Type B pancreatic cell (in vitro differentiated cells): ENCODE measurements at regions not wholly inside any gene's neighbourhood (a gene's known extent, or its start where the extent isn't known, plus 50 kb on each side); places are given as distances from the start of the nearest gene placed in this dataset.

Experiments
- DNase-seq: peaks from one replicate; pipeline ENCODE4 v3.0.0; 2021; ENCODE audit warnings: mixed read lengths; ENCODE audit not compliant: unreplicated experiment; ENCODE audit errors: extremely low spot score
- H3K27ac Mint-ChIP-seq: 2 replicates; pipeline ENCODE4 v1.8.0; 2021; ENCODE audit warnings: mild to moderate bottlenecking, mixed read lengths
- H3K27me3 Mint-ChIP-seq: 2 replicates; pipeline ENCODE4 v1.8.0; 2021; ENCODE audit warnings: mixed read lengths
- H3K36me3 Mint-ChIP-seq: 2 replicates; pipeline ENCODE4 v1.8.0; 2021; ENCODE audit warnings: mixed read lengths
- H3K4me1 Mint-ChIP-seq: one replicate; pipeline ENCODE4 v1.8.0; 2021; ENCODE audit warnings: mixed read lengths; ENCODE audit not compliant: unreplicated experiment
- H3K4me3 Mint-ChIP-seq: 2 replicates; pipeline ENCODE4 v1.8.0; 2021; ENCODE audit warnings: mild to moderate bottlenecking, mixed read lengths
- H3K9me3 Mint-ChIP-seq: 2 replicates; pipeline ENCODE4 v1.8.0; 2021; ENCODE audit warnings: mixed read lengths
- TF ChIP-seq, protein P1 (sequence below): fragments of 200-600 bp; sonication (generic); conservative IDR thresholded peaks from 2 replicates; pipeline ENCODE4 v1.5.0; 2021; ENCODE audit warnings: antibody characterized with exemption, mild to moderate bottlenecking

DNA sequence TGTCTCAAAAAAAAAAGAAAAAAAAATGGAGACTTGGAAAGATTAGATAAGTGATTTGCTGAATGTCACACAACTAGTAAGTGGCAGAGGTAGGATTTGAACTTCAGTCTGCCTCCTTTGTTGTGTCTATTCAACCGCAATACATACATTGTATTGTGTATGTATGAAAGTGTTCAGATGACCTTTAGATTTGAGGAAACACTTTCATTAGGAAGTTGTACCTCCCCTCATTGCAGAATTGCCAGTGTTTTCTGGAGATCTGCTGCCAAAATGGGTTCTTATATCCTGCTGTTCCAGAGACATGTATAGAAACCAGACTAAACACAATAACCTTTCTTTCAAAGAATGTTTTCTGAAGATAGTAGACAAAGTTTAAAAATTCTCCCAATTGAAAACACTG is 247.4 kb upstream of the TBL1XR1 start:
- Mint-ChIP-seq H3K4me3 (no peak overlapping the region), H3K27ac (no peak overlapping the region), H3K9me3 (peaks cover 10% of the 10 kb centered on the region), H3K4me1 (peaks cover 30% of the 10 kb centered on the region), H3K27me3 (no peaks in the 10 kb centered on the region), H3K36me3 (no peaks in the 10 kb centered on the region)
- DNase-seq = no peak
- TF ChIP-seq, protein P1, sequence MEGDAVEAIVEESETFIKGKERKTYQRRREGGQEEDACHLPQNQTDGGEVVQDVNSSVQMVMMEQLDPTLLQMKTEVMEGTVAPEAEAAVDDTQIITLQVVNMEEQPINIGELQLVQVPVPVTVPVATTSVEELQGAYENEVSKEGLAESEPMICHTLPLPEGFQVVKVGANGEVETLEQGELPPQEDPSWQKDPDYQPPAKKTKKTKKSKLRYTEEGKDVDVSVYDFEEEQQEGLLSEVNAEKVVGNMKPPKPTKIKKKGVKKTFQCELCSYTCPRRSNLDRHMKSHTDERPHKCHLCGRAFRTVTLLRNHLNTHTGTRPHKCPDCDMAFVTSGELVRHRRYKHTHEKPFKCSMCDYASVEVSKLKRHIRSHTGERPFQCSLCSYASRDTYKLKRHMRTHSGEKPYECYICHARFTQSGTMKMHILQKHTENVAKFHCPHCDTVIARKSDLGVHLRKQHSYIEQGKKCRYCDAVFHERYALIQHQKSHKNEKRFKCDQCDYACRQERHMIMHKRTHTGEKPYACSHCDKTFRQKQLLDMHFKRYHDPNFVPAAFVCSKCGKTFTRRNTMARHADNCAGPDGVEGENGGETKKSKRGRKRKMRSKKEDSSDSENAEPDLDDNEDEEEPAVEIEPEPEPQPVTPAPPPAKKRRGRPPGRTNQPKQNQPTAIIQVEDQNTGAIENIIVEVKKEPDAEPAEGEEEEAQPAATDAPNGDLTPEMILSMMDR = no peak

DNA sequence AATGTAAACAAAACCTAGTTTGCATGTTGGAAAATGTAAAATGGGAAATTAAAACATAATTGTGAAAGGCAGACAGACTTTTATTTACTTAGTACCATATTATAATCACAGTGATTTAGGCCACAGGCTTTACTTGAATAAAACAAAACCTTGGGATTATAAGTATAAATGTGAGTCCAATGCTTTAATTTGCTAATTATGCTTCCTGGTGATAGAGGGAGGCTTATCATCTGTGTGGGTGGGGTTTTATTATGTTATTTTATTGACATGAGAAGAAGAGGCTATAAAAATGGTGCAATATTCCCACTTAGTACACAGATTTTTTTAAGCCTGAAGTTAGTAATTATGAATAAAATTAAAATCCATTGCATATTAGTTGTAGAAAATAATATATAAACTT is 248.3 kb upstream of the TBL1XR1 start:
- TF ChIP-seq, protein P1 = no peak
- peaks cover 30% of the 10 kb centered on the region for H3K4me1 Mint-ChIP-seq

DNA sequence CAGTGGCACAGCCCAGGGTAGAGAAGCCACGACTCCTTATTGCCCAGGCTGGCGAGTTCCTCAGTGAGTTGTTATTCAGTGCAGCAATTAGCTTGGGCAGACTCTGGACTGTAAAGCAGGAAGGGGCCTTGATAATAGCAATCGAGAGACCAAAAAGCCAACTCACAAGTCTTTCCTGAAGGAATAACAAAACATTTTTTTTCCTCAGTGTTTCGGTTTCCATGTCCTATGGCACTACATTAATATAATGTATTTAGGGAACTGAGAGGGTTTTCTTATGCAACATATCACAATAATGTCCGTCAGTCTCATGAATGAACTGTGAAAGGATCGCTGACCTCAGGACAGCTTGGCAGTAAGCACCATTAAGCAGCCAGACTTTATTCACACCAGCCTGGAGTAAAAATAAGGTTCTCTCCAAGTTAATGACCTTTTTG is 248.9 kb upstream of the TBL1XR1 start:
- Mint-ChIP-seq H3K27me3 (no peaks in the 10 kb centered on the region), H3K9me3 (peaks cover 10% of the 10 kb centered on the region), H3K4me3 (no peak overlapping the region), H3K27ac (no peak overlapping the region), H3K36me3 (no peaks in the 10 kb centered on the region), H3K4me1 (peaks cover 30% of the 10 kb centered on the region)
- no peak for DNase-seq
- TF ChIP-seq, protein P1 = no peak

More for the DNA sequence above, 248.3 kb upstream of the TBL1XR1 start:
- Mint-ChIP-seq H3K36me3 (no peaks in the 10 kb centered on the region), H3K9me3 (peaks cover 10% of the 10 kb centered on the region), H3K27ac (no peak overlapping the region), H3K4me3 (no peak overlapping the region), H3K27me3 (no peaks in the 10 kb centered on the region)
- no peak for DNase-seq

DNA sequence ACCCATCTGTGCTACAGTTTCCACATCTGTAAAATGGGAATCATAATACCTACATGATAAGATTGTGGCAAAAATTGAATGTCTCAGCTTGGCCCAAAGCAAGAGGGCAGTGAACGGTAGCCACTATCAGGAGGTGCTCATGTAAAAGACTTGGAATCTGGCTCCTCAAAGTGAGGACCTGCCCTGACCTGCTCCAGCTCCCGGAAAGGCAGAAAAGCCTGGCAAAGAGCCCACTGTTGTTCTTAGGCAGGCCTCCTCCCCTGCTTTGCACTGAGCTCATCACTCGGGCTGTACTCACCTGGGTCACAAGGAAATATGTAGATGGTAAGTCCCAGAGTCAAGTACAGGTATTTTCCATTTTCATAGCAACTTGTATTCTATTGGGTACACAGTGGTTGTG is 250.7 kb upstream of the TBL1XR1 start:
- no peak for DNase-seq
- TF ChIP-seq, protein P1 = no peak
- Mint-ChIP-seq H3K36me3 (no peaks in the 10 kb centered on the region), H3K4me1 (peaks cover 24% of the 10 kb centered on the region), H3K9me3 (peaks cover 4% of the 10 kb centered on the region), H3K27ac (peak overlapping the region; percentile 17), H3K27me3 (no peaks in the 10 kb centered on the region), H3K4me3 (no peak overlapping the region)

DNA sequence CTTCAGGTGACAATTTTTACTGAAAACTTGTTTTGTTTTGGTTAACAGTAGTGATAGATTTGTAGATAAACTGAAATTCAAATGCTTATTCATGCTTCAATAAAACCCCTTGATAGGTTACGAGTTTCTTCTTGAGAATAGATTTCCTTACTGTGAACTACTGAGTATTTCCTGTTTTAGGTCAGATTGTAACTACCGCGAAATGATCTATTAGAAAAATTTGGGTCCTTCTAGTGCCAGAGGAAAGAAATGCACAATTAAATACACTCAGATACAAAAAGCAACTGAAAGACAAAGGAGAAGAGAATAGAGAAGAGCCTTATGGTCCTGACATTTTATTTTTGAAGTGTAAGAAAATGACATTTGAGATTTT is 251.7 kb upstream of the TBL1XR1 start:
- Mint-ChIP-seq H3K4me1 (peaks cover 19% of the 10 kb centered on the region), H3K4me3 (no peak overlapping the region), H3K9me3 (no peaks in the 10 kb centered on the region), H3K27me3 (no peaks in the 10 kb centered on the region), H3K27ac (peak overlapping the region; percentile 54), H3K36me3 (no peaks in the 10 kb centered on the region)
- DNase-seq = no peak
- TF ChIP-seq, protein P1 = no peak
